SK-N-MC (cell line): ENCODE measurements at regions not wholly inside any gene's neighbourhood (a gene's known extent, or its start where the extent isn't known, plus 50 kb on each side); places are given as distances from the start of the nearest gene placed in this dataset.

Experiments used
- DNase-seq: peaks from one replicate; pipeline ENCODE4 v3.0.0-alpha.2; 2011; ENCODE audit warnings: low read depth, low spot score
- H3K27ac ChIP-seq: fragments of 200-600 bp; sonication (generic); 2 replicates; pipeline ENCODE4 v1.5.1; 2016; ENCODE audit warnings: mixed run types
- H3K36me3 ChIP-seq: fragments of 200-600 bp; sonication (generic); 2 replicates; pipeline ENCODE4 v1.6.1; 2017; ENCODE audit warnings: antibody characterized with exemption, low read length, mixed read lengths; ENCODE audit not compliant: insufficient read depth
- H3K4me3 ChIP-seq: fragments of 200-600 bp; sonication (generic); 2 replicates; pipeline ENCODE4 v1.5.1; 2016
- H3K9ac ChIP-seq: fragments of 200-600 bp; sonication (generic); 2 replicates; pipeline ENCODE4 v1.8.0; 2017; ENCODE audit warnings: mixed run types, mixed read lengths; ENCODE audit not compliant: insufficient read length
- H3K9me3 ChIP-seq: fragments of 200-600 bp; sonication (generic); 2 replicates; pipeline ENCODE4 v1.6.1; 2017; ENCODE audit warnings: low read depth, mild to moderate bottlenecking, antibody characterized with exemption, low read length, moderate library complexity, mixed read lengths
- EZH2 ChIP-seq: fragments of 200-600 bp; sonication (generic); IDR thresholded peaks from one replicate; pipeline ENCODE4 v1.6.1; 2017; ENCODE audit warnings: antibody characterized with exemption
- FOXP2 ChIP-seq: optimal IDR thresholded peaks from 2 replicates; pipeline ENCODE3; 2011; ENCODE audit warnings: mild to moderate bottlenecking, moderate library complexity; ENCODE audit not compliant: insufficient read depth; ENCODE audit errors: extremely low read length, control extremely low read depth
- POLR2AphosphoS5 ChIP-seq: IDR thresholded peaks from 2 replicates; pipeline ENCODE4 v1.6.1; 2012; ENCODE audit warnings: mild to moderate bottlenecking, low read depth, low read length, borderline replicate concordance

DNA sequence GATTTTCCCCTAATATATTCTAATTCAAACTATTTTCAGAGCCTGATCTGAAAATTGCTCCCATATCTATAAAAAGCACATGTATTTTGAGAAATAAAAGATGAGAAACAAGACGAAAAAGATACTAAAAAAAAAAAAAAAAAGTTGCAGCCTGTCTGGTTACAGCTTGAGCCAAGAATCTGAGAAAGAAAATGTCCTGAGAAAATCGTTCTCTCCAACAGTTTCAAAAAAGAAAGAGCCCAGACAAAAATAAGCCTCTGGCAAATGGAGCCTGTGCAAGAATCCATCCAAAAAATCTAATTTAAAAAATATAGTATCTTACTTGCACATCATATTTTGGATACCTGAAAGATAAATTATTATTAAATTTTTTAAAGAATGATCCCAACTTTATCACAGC lies 163.0 kb upstream of the TBL1X start:
- TF ChIP-seq POLR2AphosphoS5 (no peak), FOXP2 (no peak), EZH2 (no peak)
- no peak for DNase-seq
- no peak overlapping the region for H3K9ac ChIP-seq
- H3K4me3 ChIP-seq, result no peak overlapping the region
- H3K27ac ChIP-seq, result no peak overlapping the region
- H3K36me3 ChIP-seq, result no peaks in the 10 kb centered on the region
- H3K9me3 ChIP-seq, result no peaks in the 10 kb centered on the region

DNA sequence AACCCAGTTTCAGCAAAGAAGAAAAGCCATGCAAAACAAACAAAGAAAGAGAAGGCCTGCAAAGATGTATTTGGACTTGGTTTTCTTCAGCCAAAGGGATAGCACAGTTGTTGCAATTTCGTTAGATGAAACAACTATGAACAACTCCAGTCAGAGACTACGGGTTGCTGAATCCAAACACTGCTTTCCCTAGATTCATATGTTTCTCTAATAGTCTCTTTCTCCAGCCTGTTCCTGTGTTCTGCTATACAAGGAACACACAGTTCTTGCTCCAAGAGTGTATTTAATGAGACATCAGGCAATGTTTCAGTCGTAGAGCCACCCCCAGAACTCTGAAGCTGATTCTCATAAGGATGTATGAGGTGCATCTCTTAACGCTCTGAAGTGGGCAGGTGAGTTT lies 162.5 kb upstream of the TBL1X start:
- no peak overlapping the region for H3K9ac ChIP-seq
- H3K9me3 ChIP-seq, result no peaks in the 10 kb centered on the region
- TF ChIP-seq POLR2AphosphoS5 (no peak), EZH2 (no peak), FOXP2 (no peak)

DNA sequence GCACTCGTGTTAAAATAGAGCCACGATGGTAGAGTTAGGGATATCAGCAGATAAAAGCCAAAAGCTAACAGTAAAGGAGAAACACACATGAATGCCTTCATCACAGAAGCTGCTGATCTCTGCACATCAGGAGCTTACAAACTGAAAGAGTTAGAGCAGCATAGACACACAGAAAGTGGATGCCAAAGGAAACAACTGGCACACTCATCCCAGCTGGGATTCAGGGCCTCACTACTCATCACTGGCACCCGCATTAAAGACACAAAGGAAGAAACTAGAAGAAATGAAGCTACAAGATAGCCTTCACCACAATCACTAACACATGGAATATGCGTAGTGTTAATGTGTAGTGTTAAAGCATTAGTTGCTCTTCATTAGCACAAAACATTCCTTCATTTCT lies 156.4 kb upstream of the TBL1X start:
- Histone ChIP-seq H3K27ac (no peak overlapping the region), H3K9ac (no peak overlapping the region), H3K4me3 (no peak overlapping the region), H3K9me3 (no peaks in the 10 kb centered on the region), H3K36me3 (no peaks in the 10 kb centered on the region)
- no peak for DNase-seq
- TF ChIP-seq POLR2AphosphoS5 (no peak), FOXP2 (no peak), EZH2 (no peak)

More for the DNA sequence above, 162.5 kb upstream of the TBL1X start:
- no peak overlapping the region for H3K27ac ChIP-seq
- no peaks in the 10 kb centered on the region for H3K36me3 ChIP-seq
- DNase-seq, result no peak
- H3K4me3 ChIP-seq, result no peak overlapping the region

DNA sequence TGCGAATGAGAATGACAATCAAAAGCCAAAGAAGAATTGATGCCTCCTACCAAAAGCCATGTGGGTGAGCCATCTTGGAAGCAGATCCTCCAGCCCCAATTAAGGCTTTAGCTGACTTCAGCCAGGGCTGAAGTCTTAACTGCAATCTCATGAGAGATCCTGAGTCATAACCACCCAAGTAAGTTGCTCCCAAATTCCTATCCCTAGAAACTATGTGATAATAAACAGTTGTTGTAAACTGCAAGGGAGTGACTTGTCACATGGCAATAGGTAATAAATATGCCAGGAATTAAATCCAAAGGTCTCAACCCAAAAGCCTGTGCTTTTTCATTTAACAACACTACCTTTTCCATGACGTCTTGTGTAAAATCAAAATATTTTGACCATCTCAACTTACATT lies 154.2 kb upstream of the TBL1X start:
- Histone ChIP-seq H3K9me3 (no peaks in the 10 kb centered on the region), H3K9ac (no peak overlapping the region), H3K36me3 (no peaks in the 10 kb centered on the region), H3K4me3 (no peak overlapping the region), H3K27ac (no peak overlapping the region)
- TF ChIP-seq FOXP2, result no peak
- no peak for TF ChIP-seq EZH2
- TF ChIP-seq POLR2AphosphoS5, result no peak
- no peak for DNase-seq

DNA sequence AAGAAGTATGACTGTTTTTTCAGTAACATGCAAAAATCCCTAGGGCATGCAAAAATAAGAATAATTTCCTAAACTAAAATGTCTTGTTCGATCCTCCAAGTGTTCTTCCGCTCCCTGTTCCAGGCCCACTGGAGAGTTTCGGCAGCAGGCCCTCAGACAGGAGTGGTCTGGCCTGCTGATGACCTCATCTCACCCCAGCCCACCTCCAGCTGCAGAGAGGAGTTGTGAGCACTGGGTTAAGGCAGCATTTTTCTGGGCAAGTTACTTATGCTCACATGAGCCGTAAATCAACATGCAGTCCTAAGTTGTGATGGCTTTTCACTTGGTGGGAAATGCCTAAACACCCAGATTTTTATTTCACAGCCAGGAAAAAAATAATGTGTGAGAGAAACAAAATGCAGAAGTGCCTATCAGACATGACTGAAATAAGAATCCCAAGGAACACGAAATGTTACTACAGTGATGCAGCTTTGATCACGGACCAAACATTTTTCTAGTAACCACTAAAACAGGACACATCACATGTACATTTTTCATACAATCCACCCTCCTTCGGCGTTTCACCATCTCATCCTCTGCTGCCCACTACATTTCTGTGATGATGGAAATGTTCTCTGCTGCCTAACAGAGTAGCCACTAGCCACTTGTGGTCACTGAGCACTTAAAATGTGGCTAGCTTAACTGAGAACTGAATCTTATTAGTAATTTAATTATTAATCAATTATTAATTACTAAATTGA lies 153.3 kb upstream of the TBL1X start:
- no peak for TF ChIP-seq FOXP2
- TF ChIP-seq POLR2AphosphoS5, result no peak
- no peak for TF ChIP-seq EZH2

DNA sequence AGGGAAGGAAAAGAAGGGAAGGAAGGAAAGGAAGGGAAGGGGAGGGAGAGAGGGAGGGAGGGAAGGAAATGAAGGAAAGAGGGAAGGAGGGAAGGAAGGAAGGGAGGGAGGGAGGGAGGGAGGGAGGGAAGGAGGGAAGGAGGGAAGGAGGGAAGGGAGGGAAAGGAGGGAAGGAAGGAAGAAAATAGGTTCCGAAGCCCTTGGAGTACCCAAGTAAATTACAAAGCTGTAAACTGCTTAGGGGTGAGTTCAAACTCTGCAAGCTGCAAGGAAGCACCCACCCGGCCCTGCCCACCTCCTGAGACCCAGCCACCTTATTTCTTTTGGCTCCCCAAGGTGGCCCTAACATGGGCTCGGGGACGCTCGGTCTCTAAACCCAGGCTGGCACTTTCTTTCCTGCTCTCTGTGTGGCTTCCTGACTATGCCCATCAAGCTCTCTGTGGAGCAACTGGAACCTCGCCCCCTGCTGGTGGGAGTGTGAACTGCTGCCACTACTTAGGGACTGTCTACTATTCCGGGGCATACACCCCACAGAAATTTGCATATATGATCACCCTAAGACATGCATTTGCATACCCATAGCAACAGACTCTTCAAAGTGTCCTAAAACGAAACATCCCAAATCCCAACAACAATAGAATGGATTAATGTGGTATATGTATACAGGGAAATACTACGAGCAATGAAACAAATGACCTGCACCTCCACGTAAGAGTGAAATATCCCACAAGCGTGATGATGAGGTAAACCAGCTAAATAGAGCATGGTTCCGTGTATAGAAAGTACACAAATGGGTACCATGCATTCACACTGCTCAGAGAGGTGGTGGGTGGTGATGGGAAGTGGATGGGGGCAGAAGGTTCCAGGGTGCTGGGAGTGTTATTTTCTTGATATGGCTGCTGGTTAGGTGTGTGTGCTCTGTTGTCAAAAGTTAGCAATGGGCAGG lies 151.7 kb upstream of the TBL1X start:
- TF ChIP-seq EZH2 (no peak), FOXP2 (no peak), POLR2AphosphoS5 (no peak)
- no peak for DNase-seq
- Histone ChIP-seq H3K36me3 (no peaks in the 10 kb centered on the region), H3K27ac (no peak overlapping the region), H3K9ac (no peak overlapping the region), H3K9me3 (no peaks in the 10 kb centered on the region), H3K4me3 (no peak overlapping the region)

More for the DNA sequence above, 153.3 kb upstream of the TBL1X start:
- Histone ChIP-seq H3K9ac (no peak overlapping the region), H3K9me3 (no peaks in the 10 kb centered on the region), H3K27ac (no peak overlapping the region), H3K4me3 (no peak overlapping the region), H3K36me3 (no peaks in the 10 kb centered on the region)
- no peak for DNase-seq

DNA sequence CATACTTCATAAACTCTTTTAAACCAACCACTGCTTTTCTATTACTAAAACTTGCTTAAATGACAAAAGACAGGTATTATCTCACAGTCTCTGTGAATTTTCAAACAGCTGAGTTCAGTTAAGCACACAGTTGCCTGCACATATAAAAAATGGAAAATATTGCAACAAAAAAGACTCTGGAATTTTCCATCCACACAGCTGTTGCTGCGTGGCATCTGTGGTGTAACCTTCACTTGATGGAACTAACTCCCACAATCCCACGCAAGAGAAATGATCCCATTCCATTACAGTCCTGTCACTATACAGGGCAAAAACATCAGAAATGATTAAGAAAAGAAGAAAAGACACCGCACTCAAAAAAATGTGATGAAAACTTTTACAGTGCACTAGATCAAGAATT lies 149.8 kb upstream of the TBL1X start:
- Histone ChIP-seq H3K9ac (no peak overlapping the region), H3K4me3 (no peak overlapping the region), H3K36me3 (no peaks in the 10 kb centered on the region), H3K9me3 (no peaks in the 10 kb centered on the region), H3K27ac (no peak overlapping the region)
- no peak for TF ChIP-seq EZH2
- TF ChIP-seq POLR2AphosphoS5, result no peak
- TF ChIP-seq FOXP2, result no peak
- DNase-seq, result no peak

DNA sequence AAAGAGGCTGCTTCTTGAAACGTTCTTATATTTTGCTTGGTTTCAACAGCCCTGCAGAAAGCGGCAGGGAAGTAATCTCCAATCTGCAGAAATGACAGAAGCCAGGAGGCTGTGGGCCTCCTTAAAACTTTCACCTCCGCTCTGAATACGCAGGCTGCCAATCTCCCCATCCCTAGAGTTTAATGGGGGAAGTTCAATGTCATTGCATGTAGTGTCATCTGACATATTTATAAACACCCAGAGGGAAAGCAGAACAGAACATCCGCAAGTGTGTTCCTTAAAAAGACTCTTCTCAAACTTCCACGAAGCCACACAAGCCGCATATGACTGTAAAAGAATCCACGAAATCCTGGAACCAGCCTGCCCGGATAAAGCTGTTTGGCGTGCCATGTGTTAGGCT lies 148.8 kb upstream of the TBL1X start:
- TF ChIP-seq FOXP2 (no peak), POLR2AphosphoS5 (no peak)
- Histone ChIP-seq H3K4me3 (no peak overlapping the region), H3K27ac (no peak overlapping the region), H3K36me3 (no peaks in the 10 kb centered on the region), H3K9me3 (no peaks in the 10 kb centered on the region), H3K9ac (no peak overlapping the region)
- no peak for DNase-seq
